Peyer's patch (tissue), 4 donors: ENCODE measurements at regions not wholly inside any gene's neighbourhood (a gene's known extent, or its start where the extent isn't known, plus 50 kb on each side); places are given as distances from the start of the nearest gene placed in this dataset.

Experiments used
- CTCF ChIP-seq, 6 experiments: fragments of 450-650 bp in 4 of 6; fragments of 200-600 bp in 2 of 6; sonication (generic) in 1 of 6; IDR thresholded peaks; one replicate each; pipeline ENCODE4 v1.5.1; 2017 to 2019; ENCODE audit warnings: antibody characterized with exemption in 6 of 6, mild to moderate bottlenecking in 3 of 6, moderate library complexity in 1 of 6
- POLR2A ChIP-seq, 2 donors: fragments of 450-650 bp; IDR thresholded peaks; one replicate each; pipeline ENCODE4 v1.5.1; 2017; ENCODE audit warnings: antibody characterized with exemption in 2 of 2, mild to moderate bottlenecking in 2 of 2, moderate library complexity in 2 of 2

- TF ChIP-seq CTCF (IDR thresholded peaks at IDR 0.05) (no peak), POLR2A (IDR thresholded peaks at IDR 0.05) (no peak)
Observed at GRCh38 chr2:200081236-200081635, 125.9 kb downstream of the MAIP1 start.
